ENCODE measurements at regions not wholly inside any gene's neighbourhood (a gene's known extent, or its start where the extent isn't known, plus 50 kb on each side); places are given as distances from the start of the nearest gene placed in this dataset.

- TF ChIP-seq CTCF (IDR thresholded peaks at IDR 0.05) (no peak), POLR2A (IDR thresholded peaks at IDR 0.05) (no peak)
These were observed 648.1 kb downstream of the FSCB start for GRCh38 chr14:43858981-43859380.
